Trophoblast cell (in vitro differentiated cells and primary cell): ENCODE measurements at regions not wholly inside any gene's neighbourhood (a gene's known extent, or its start where the extent isn't known, plus 50 kb on each side); places are given as distances from the start of the nearest gene placed in this dataset.
A peak's percentile ranks its signal among the peaks of the same experiment; 100 is the strongest.

ENCODE experiments used
- DNase-seq, 2 donors: peaks; one replicate each; pipeline ENCODE4 v3.0.0-alpha.2; 2016
- H2AFZ ChIP-seq: 2 replicates; pipeline ENCODE4 v1.6.1; 2013; ENCODE audit warnings: low read length, moderate library complexity, mild to moderate bottlenecking; ENCODE audit not compliant: insufficient read depth, poor library complexity
- H2AK5ac ChIP-seq: 2 replicates; pipeline ENCODE4 v1.6.1; 2013; ENCODE audit warnings: mild to moderate bottlenecking, low read length
- H2BK120ac ChIP-seq: 2 replicates; pipeline ENCODE4 v1.6.1; 2013; ENCODE audit warnings: low read length, mild to moderate bottlenecking, moderate library complexity; ENCODE audit not compliant: insufficient read depth, poor library complexity
- H2BK12ac ChIP-seq: 2 replicates; pipeline ENCODE4 v1.6.1; 2013; ENCODE audit warnings: mild to moderate bottlenecking, low read length, moderate library complexity
- H2BK5ac ChIP-seq: 2 replicates; pipeline ENCODE4 v1.6.1; 2013; ENCODE audit warnings: low read length, low read depth, moderate library complexity, mild to moderate bottlenecking; ENCODE audit not compliant: poor library complexity
- H3K14ac ChIP-seq: 2 replicates; pipeline ENCODE4 v1.6.1; 2013; ENCODE audit warnings: mild to moderate bottlenecking, low read length
- H3K18ac ChIP-seq: 2 replicates; pipeline ENCODE4 v1.6.1; 2013; ENCODE audit warnings: mild to moderate bottlenecking, low read length
- H3K23ac ChIP-seq: 2 replicates; pipeline ENCODE4 v1.6.1; 2013; ENCODE audit warnings: low read length
- H3K27ac ChIP-seq: 2 replicates; pipeline ENCODE4 v1.5.1; 2013; ENCODE audit warnings: low read depth, mild to moderate bottlenecking, inconsistent platforms, low read length, moderate library complexity
- H3K27me3 ChIP-seq: 2 replicates; pipeline ENCODE4 v1.6.1; 2013; ENCODE audit warnings: inconsistent platforms, mild to moderate bottlenecking, low read length, moderate library complexity; ENCODE audit not compliant: insufficient read depth
- H3K36me3 ChIP-seq, 2 experiments: 1 replicate in 1 of 2; 2 replicates in 1 of 2; pipeline ENCODE4 v1.6.1; 2013; ENCODE audit warnings: low read length in 2 of 2, mild to moderate bottlenecking in 2 of 2, moderate library complexity in 1 of 2; ENCODE audit not compliant: insufficient read depth in 2 of 2, control insufficient read depth in 1 of 2
- H3K4ac ChIP-seq: 2 replicates; pipeline ENCODE4 v1.6.1; 2013; ENCODE audit warnings: low read depth, mild to moderate bottlenecking, low read length, moderate library complexity
- H3K4me1 ChIP-seq, 2 experiments: 1 replicate in 1 of 2; 2 replicates in 1 of 2; pipeline ENCODE4 v1.6.1; 2013; ENCODE audit warnings: low read length in 2 of 2, mild to moderate bottlenecking in 2 of 2, moderate library complexity in 1 of 2; ENCODE audit not compliant: insufficient read depth in 2 of 2, control insufficient read depth in 1 of 2
- H3K4me2 ChIP-seq: 2 replicates; pipeline ENCODE4 v1.6.1; 2013; ENCODE audit warnings: inconsistent platforms, mild to moderate bottlenecking, low read length, moderate library complexity
- H3K4me3 ChIP-seq: 2 replicates; pipeline ENCODE4 v1.5.1; 2013; ENCODE audit warnings: mild to moderate bottlenecking, low read depth, low read length, inconsistent platforms
- H3K79me1 ChIP-seq: one replicate; pipeline ENCODE4 v1.6.1; 2013; ENCODE audit warnings: low read length
- H3K79me2 ChIP-seq: 2 replicates; pipeline ENCODE4 v1.6.1; 2013; ENCODE audit warnings: low read length, mild to moderate bottlenecking; ENCODE audit not compliant: control insufficient read depth, insufficient read depth, poor library complexity
- H3K9ac ChIP-seq: 2 replicates; pipeline ENCODE4 v1.6.1; 2013; ENCODE audit warnings: mild to moderate bottlenecking, low read length
- H3K9me3 ChIP-seq: 2 replicates; pipeline ENCODE4 v1.6.1; 2013; ENCODE audit warnings: low read depth, mild to moderate bottlenecking, control low read depth, inconsistent platforms, low read length; ENCODE audit not compliant: insufficient read depth
- H4K12ac ChIP-seq: 2 replicates; pipeline ENCODE4 v1.6.1; 2013; ENCODE audit warnings: low read depth, mild to moderate bottlenecking, low read length, moderate library complexity
- H4K8ac ChIP-seq: 2 replicates; pipeline ENCODE4 v1.6.1; 2013; ENCODE audit warnings: low read depth, mild to moderate bottlenecking, low read length, moderate library complexity
- H4K91ac ChIP-seq: one replicate; pipeline ENCODE4 v1.6.1; 2013; ENCODE audit warnings: low read depth, mild to moderate bottlenecking, low read length, moderate library complexity
- WGBS: extraction: QIAGEN DNeasy Blood & Tissue Kit; methylation state at CpG from one replicate; pipeline ENCODE4 v1.1.7; 2013; ENCODE audit warnings: missing lambda C conversion rate; ENCODE audit not compliant: insufficient read length, insufficient coverage; ENCODE audit errors: extremely low coverage; 5-methylcytosine and 5-hydroxymethylcytosine counted together

DNA sequence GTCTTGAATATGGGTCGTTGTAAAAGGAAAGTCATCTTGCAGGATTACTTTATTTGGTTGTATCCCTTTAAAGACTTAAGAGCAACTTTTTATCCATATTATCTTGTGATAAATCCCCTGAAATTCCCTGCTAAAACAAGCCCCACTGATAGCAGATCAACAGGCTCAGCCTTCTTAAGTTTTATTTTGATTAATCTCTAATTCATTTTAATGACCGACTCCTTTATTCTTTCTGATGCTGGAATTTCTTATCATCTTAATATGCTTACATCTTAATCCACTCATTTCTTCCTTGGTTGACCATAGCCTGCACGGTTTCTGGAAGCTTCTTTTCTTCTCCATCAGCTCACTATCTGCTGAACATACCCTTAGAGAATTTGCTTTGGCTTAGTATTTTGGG lies 188.5 kb upstream of the CCDC68 start:
- no CpG with 5 or more reads among the region's 3 CpGs for WGBS
- H3K4ac ChIP-seq = no peak overlapping the region
- H2BK120ac ChIP-seq = no peak overlapping the region
- H3K4me1 ChIP-seq = no peaks in the 10 kb centered on the region
- H4K8ac ChIP-seq = no peak overlapping the region
- H3K27ac ChIP-seq = no peak overlapping the region
- H3K9ac ChIP-seq = no peak overlapping the region
- no peak overlapping the region for H3K18ac ChIP-seq
- DNase-seq = no peak
- no peaks in the 10 kb centered on the region for H3K27me3 ChIP-seq
- H4K12ac ChIP-seq = no peak overlapping the region
- no peak overlapping the region for H3K4me3 ChIP-seq
- H3K14ac ChIP-seq = no peak overlapping the region
- no peaks in the 10 kb centered on the region for H3K79me1 ChIP-seq
- H2BK5ac ChIP-seq = no peak overlapping the region
- H2AFZ ChIP-seq = no peak overlapping the region
- H3K23ac ChIP-seq = no peak overlapping the region
- no peak overlapping the region for H2AK5ac ChIP-seq
- no peak overlapping the region for H3K4me2 ChIP-seq
- no peak overlapping the region for H4K91ac ChIP-seq
- H3K9me3 ChIP-seq = no peaks in the 10 kb centered on the region
- no peak overlapping the region for H2BK12ac ChIP-seq
- H3K36me3 ChIP-seq = no peaks in the 10 kb centered on the region
- H3K79me2 ChIP-seq = no peaks in the 10 kb centered on the region

- H2BK12ac ChIP-seq = no peak overlapping the region
- H3K36me3 ChIP-seq = no peaks in the 10 kb centered on the region
- no peak overlapping the region for H3K23ac ChIP-seq
- H3K4me2 ChIP-seq = no peak overlapping the region
- DNase-seq = no peak
- H3K14ac ChIP-seq = no peak overlapping the region
- H3K4ac ChIP-seq = no peak overlapping the region
- WGBS = no CpG with 5 or more reads among the region's 2 CpGs
- H3K9ac ChIP-seq = no peak overlapping the region
- H3K18ac ChIP-seq = no peak overlapping the region
- no peak overlapping the region for H4K12ac ChIP-seq
- H3K79me2 ChIP-seq = no peaks in the 10 kb centered on the region
- H3K27me3 ChIP-seq = no peaks in the 10 kb centered on the region
- H3K79me1 ChIP-seq = no peaks in the 10 kb centered on the region
- no peak overlapping the region for H3K27ac ChIP-seq
- no peak overlapping the region for H2AK5ac ChIP-seq
- no peak overlapping the region for H4K91ac ChIP-seq
- H4K8ac ChIP-seq = no peak overlapping the region
- no peak overlapping the region for H3K4me3 ChIP-seq
- H2BK120ac ChIP-seq = no peak overlapping the region
- H3K4me1 ChIP-seq = no peaks in the 10 kb centered on the region
- H2BK5ac ChIP-seq = no peak overlapping the region
- no peak overlapping the region for H2AFZ ChIP-seq
- H3K9me3 ChIP-seq = no peaks in the 10 kb centered on the region
Observed at GRCh38 chr18:55144193-55144930, 185.1 kb upstream of the CCDC68 start.

GRCh38 chr18:55142410-55142809 lies 183.1 kb upstream of the CCDC68 start:
- no peaks in the 10 kb centered on the region for H3K36me3 ChIP-seq
- H3K23ac ChIP-seq = no peak overlapping the region
- no CpG with 5 or more reads among the region's 6 CpGs for WGBS
- no peak overlapping the region for H2AFZ ChIP-seq
- H3K4ac ChIP-seq = no peak overlapping the region
- no peaks in the 10 kb centered on the region for H3K27me3 ChIP-seq
- H4K8ac ChIP-seq = no peak overlapping the region
- peak in 1 of 2 donors; percentile 3 for DNase-seq
- H3K9ac ChIP-seq = no peak overlapping the region
- no peak overlapping the region for H3K27ac ChIP-seq
- H2AK5ac ChIP-seq = no peak overlapping the region
- H2BK5ac ChIP-seq = no peak overlapping the region
- no peaks in the 10 kb centered on the region for H3K4me1 ChIP-seq
- H3K79me2 ChIP-seq = no peaks in the 10 kb centered on the region
- no peak overlapping the region for H2BK12ac ChIP-seq
- H3K79me1 ChIP-seq = no peaks in the 10 kb centered on the region
- H3K18ac ChIP-seq = no peak overlapping the region
- H3K9me3 ChIP-seq = no peaks in the 10 kb centered on the region
- no peak overlapping the region for H3K4me2 ChIP-seq
- H3K4me3 ChIP-seq = no peak overlapping the region
- H2BK120ac ChIP-seq = no peak overlapping the region
- H4K91ac ChIP-seq = no peak overlapping the region
- H3K14ac ChIP-seq = no peak overlapping the region
- H4K12ac ChIP-seq = no peak overlapping the region

DNA sequence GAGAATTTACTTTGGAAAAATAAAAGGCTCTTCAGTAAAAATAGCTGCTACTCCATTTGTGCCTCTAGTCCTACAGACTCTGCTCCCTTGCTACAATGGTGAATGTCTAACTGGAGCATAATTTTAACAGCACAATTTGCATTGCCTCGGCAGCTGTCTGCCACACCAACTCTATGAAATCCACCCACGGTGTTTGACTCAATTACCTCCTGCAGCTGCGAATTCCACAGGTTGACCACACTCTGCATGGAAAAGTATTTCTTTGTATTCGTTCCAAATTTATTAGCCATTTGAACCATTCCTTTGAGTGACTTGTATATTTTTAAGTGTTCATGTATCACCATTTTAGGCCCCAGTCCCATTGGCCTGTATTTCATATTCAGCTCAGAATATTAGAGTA lies 182.1 kb upstream of the CCDC68 start:
- no peak overlapping the region for H3K4me3 ChIP-seq
- no CpG with 5 or more reads among the region's 4 CpGs for WGBS

More for the DNA sequence above, 182.1 kb upstream of the CCDC68 start:
- no peak overlapping the region for H3K23ac ChIP-seq
- H3K9me3 ChIP-seq = no peaks in the 10 kb centered on the region
- no peak overlapping the region for H3K27ac ChIP-seq
- no peak overlapping the region for H2BK12ac ChIP-seq
- H3K4me2 ChIP-seq = no peak overlapping the region
- no peak overlapping the region for H2AK5ac ChIP-seq
- H3K14ac ChIP-seq = no peak overlapping the region
- H4K8ac ChIP-seq = no peak overlapping the region
- H3K27me3 ChIP-seq = no peaks in the 10 kb centered on the region
- no peak overlapping the region for H4K91ac ChIP-seq
- no peak overlapping the region for H4K12ac ChIP-seq
- H2AFZ ChIP-seq = no peak overlapping the region
- DNase-seq = no peak
- no peaks in the 10 kb centered on the region for H3K79me2 ChIP-seq
- no peak overlapping the region for H3K18ac ChIP-seq
- no peak overlapping the region for H2BK5ac ChIP-seq
- H2BK120ac ChIP-seq = no peak overlapping the region
- peaks cover 3% of the 10 kb centered on the region in 2 experiments for H3K4me1 ChIP-seq
- H3K36me3 ChIP-seq = no peaks in the 10 kb centered on the region
- no peak overlapping the region for H3K9ac ChIP-seq
- no peak overlapping the region for H3K4ac ChIP-seq
- H3K79me1 ChIP-seq = peaks cover 3% of the 10 kb centered on the region
